ENCODE measurements at regions not wholly inside any gene's neighbourhood (a gene's known extent, or its start where the extent isn't known, plus 50 kb on each side); places are given as distances from the start of the nearest gene placed in this dataset.

DNA sequence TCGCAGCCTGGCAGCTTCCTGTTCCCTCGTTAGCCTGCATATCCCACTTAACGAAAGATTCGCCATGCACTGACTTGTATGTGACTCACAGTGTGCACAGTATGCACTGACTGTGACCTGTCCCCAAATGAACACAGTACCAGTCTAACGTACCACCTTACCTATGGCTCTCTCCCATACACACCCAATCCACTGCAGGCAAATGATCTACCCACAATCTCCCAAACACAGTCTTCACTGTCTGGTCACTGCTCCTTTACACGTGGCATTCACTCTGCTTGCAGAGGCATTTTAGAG, 163.5 kb upstream of the EEA1 start:
- TF ChIP-seq, protein P1, sequence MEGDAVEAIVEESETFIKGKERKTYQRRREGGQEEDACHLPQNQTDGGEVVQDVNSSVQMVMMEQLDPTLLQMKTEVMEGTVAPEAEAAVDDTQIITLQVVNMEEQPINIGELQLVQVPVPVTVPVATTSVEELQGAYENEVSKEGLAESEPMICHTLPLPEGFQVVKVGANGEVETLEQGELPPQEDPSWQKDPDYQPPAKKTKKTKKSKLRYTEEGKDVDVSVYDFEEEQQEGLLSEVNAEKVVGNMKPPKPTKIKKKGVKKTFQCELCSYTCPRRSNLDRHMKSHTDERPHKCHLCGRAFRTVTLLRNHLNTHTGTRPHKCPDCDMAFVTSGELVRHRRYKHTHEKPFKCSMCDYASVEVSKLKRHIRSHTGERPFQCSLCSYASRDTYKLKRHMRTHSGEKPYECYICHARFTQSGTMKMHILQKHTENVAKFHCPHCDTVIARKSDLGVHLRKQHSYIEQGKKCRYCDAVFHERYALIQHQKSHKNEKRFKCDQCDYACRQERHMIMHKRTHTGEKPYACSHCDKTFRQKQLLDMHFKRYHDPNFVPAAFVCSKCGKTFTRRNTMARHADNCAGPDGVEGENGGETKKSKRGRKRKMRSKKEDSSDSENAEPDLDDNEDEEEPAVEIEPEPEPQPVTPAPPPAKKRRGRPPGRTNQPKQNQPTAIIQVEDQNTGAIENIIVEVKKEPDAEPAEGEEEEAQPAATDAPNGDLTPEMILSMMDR (IDR thresholded peaks at IDR 0.05; ENCODE audit: insufficient read depth, low read length, poor library complexity, severe bottlenecking): no peak
- TF ChIP-seq EZH2phosphoT487 (conservative IDR thresholded peaks at IDR 0.05; ENCODE audit: low read length): no peak

All from SU-DHL-6 (cell line).